ENCODE measurements at regions not wholly inside any gene's neighbourhood (a gene's known extent, or its start where the extent isn't known, plus 50 kb on each side); places are given as distances from the start of the nearest gene placed in this dataset.
A peak's percentile ranks its signal among the peaks of the same experiment; 100 is the strongest.

DNA sequence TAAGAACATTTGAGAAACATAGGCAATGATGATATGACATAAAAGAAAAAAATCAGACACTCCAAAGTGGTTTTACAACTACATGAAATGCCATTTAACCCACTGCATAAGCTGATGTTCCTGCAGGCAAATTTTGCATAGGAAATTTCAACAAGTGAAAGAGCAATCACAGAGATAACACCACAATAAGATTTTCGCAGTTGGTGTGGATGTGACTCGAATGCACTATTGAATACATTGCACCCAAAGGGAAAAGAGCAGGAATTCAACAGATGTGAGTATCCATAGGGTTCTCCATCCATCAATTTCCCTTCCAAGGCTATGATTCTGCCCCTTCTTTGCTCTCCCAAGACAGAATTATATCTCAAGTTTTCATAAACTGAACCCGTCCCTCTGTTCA is 456.1 kb downstream of the RAP2B start:
- POLR2A ChIA-PET: interaction anchor here (0.5 kb wide), 1 partner anchor 15 kb away, joined by 3 read pairs; no protein-coding TSS in a partner anchor
- TF ChIP-seq, protein P1, sequence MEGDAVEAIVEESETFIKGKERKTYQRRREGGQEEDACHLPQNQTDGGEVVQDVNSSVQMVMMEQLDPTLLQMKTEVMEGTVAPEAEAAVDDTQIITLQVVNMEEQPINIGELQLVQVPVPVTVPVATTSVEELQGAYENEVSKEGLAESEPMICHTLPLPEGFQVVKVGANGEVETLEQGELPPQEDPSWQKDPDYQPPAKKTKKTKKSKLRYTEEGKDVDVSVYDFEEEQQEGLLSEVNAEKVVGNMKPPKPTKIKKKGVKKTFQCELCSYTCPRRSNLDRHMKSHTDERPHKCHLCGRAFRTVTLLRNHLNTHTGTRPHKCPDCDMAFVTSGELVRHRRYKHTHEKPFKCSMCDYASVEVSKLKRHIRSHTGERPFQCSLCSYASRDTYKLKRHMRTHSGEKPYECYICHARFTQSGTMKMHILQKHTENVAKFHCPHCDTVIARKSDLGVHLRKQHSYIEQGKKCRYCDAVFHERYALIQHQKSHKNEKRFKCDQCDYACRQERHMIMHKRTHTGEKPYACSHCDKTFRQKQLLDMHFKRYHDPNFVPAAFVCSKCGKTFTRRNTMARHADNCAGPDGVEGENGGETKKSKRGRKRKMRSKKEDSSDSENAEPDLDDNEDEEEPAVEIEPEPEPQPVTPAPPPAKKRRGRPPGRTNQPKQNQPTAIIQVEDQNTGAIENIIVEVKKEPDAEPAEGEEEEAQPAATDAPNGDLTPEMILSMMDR (IDR thresholded peaks at IDR 0.05; ENCODE audit: control extremely low read depth, extremely low read depth, low read depth, missing control alignments): no peak
- CTCF ChIA-PET: no interaction called here
- no peak for DNase-seq (ENCODE audit: extremely low spot score)

DNA sequence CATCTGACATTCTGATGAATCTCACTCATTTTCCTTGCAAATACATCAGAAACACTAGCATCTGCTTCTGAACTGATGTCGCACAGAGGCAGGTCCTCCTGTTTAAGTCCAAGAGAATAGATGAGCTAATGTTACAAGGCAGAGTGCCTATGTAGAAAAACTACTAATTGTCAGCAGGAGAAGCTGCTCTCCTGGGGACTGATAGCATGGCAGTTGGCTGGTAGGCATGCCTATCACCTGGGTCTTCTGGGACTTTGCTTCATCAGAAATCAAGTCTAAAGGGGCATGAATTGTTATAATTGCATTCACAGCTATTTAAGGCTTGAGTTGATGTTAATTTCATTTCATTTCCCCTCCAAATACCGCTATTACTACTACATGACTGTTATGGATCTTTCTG is 457.2 kb downstream of the RAP2B start:
- POLR2A ChIA-PET: no interaction called here
- CTCF ChIA-PET: interaction anchor here (1.7 kb wide), 1 partner anchor 11 kb away, joined by 5 read pairs; no protein-coding TSS in a partner anchor
- TF ChIP-seq, protein P1 (IDR thresholded peaks at IDR 0.05; ENCODE audit: control extremely low read depth, extremely low read depth, low read depth, missing control alignments): no peak
- no peak for DNase-seq (ENCODE audit: extremely low spot score)

DNA sequence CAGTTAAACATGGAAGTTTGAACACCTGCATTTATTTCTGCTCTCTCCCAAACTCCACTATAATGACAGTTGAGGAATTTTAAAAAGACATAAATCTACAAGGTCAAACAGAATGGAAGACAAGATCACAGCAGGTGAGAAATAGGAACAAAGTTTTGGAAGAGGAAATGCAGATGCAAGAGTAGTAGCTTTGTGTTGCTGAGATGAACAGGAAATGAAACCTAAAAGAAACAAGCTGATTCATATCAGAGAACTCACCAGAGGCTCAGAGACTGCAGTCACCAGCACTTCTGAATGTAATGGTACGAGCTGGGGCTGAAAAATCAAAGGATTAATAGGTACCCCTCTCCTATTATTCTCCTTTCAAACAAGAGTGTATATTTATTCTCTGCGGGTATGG is 459.9 kb downstream of the RAP2B start:
- ChIA-PET POLR2A (no interaction called here), CTCF (interaction anchor here (1.4 to 1.8 kb wide), 2 partner anchors 9 kb away, joined by 4 to 5 read pairs; no protein-coding TSS in a partner anchor)
- peak; percentile 21 for DNase-seq (ENCODE audit: extremely low spot score)
- TF ChIP-seq, protein P1 (IDR thresholded peaks at IDR 0.05; ENCODE audit: control extremely low read depth, extremely low read depth, low read depth, missing control alignments): no peak

DNA sequence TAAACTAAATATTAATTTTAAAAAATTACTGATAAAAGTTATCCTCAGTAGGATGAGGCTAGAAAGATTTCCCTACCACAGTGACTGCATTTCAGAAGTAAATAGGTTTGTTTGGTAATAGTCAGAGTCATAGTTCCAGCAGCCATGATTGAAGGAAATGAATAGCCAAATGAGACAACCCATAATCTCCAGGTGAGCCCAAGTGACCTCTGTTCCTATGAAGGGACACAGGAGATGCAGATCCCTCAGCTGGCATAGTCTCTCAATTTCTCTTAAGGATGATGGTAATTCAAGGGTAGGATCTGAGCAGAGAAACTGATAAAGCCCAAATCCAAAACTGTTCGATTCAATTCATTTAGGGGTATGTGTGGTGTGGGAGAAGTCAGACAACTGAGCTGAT is 461.8 kb downstream of the RAP2B start:
- no peak for DNase-seq (ENCODE audit: extremely low spot score)
- POLR2A ChIA-PET: no interaction called here
- TF ChIP-seq, protein P1 (IDR thresholded peaks at IDR 0.05; ENCODE audit: control extremely low read depth, extremely low read depth, low read depth, missing control alignments): no peak
- CTCF ChIA-PET: interaction anchor here (1.9 kb wide), 1 partner anchor 10 kb away, joined by 10 read pairs; no protein-coding TSS in a partner anchor

DNA sequence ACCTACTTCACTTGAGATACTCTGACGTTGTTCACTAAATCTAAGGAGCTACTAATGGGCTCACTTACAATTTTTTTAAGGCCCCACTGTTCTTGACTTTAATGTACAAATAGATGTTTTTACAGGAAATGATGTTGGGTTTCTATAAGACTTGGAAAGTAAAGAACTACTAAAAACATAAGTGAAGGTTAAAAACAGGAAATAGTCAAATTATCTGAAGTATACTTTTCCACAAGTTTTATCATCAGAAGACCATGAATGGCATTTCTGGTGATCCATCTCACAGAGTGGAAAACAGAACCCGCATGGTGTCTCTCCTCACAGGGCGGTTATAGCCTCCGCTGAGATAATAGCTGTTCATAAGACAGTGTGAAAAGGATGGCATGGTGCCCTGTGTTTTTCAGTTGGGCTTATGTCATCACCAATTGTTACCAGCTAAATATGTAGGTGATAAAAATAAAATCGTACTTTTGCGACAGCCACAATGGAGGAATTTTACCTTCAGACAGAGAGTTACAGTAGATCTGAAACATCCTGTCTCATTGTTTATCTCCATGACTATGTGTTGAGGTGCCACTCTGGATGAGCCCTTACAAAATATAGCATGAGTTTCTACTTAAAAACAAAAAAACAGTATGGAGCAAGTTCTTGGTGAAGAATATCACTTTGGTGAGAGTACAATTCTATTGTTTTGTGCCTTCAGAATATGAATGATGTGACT is 462.4 kb downstream of the RAP2B start:
- TF ChIP-seq, protein P1 (IDR thresholded peaks at IDR 0.05; ENCODE audit: control extremely low read depth, extremely low read depth, low read depth, missing control alignments): no peak
- ChIA-PET CTCF (interaction anchor here (1.9 to 2.1 kb wide), 2 partner anchors 10 to 18 kb away, joined by 7 to 10 read pairs; no protein-coding TSS in a partner anchor), POLR2A (no interaction called here)
- no peak for DNase-seq (ENCODE audit: extremely low spot score)

DNA sequence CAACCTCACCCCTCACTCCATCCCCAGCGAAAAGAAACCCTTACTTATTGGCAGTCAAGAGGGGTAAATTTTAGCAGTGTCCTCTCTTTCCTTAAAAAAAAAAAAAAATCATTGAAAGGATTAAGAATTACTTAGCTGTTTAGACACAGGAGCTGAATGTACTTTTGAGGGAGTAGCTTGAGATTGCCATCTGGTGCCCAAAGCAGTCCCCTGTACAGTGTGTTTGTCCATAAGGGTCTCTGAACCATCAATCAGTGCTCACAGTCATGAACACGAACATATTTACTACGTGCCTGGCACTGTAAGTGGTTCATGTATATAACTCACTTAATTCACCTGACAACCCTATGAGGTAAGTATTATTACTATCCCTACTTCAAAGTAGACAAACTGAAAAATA is 463.5 kb downstream of the RAP2B start:
- ChIA-PET POLR2A (no interaction called here), CTCF (interaction anchor here (1.9 to 2.1 kb wide), 2 partner anchors 11 to 17 kb away, joined by 7 to 10 read pairs; no protein-coding TSS in a partner anchor)
- TF ChIP-seq, protein P1 (IDR thresholded peaks at IDR 0.05; ENCODE audit: control extremely low read depth, extremely low read depth, low read depth, missing control alignments): no peak
- no peak for DNase-seq (ENCODE audit: extremely low spot score)
